Trophoblast cell (in vitro differentiated cells and primary cell): ENCODE measurements at regions not wholly inside any gene's neighbourhood (a gene's known extent, or its start where the extent isn't known, plus 50 kb on each side); places are given as distances from the start of the nearest gene placed in this dataset.

Source experiments
- DNase-seq, 2 donors: peaks; one replicate each; pipeline ENCODE4 v3.0.0-alpha.2; 2016
- H2AFZ ChIP-seq: 2 replicates; pipeline ENCODE4 v1.6.1; 2013; ENCODE audit warnings: low read length, moderate library complexity, mild to moderate bottlenecking; ENCODE audit not compliant: insufficient read depth, poor library complexity
- H2AK5ac ChIP-seq: 2 replicates; pipeline ENCODE4 v1.6.1; 2013; ENCODE audit warnings: mild to moderate bottlenecking, low read length
- H2BK120ac ChIP-seq: 2 replicates; pipeline ENCODE4 v1.6.1; 2013; ENCODE audit warnings: low read length, mild to moderate bottlenecking, moderate library complexity; ENCODE audit not compliant: insufficient read depth, poor library complexity
- H2BK12ac ChIP-seq: 2 replicates; pipeline ENCODE4 v1.6.1; 2013; ENCODE audit warnings: mild to moderate bottlenecking, low read length, moderate library complexity
- H2BK5ac ChIP-seq: 2 replicates; pipeline ENCODE4 v1.6.1; 2013; ENCODE audit warnings: low read length, low read depth, moderate library complexity, mild to moderate bottlenecking; ENCODE audit not compliant: poor library complexity
- H3K14ac ChIP-seq: 2 replicates; pipeline ENCODE4 v1.6.1; 2013; ENCODE audit warnings: mild to moderate bottlenecking, low read length
- H3K18ac ChIP-seq: 2 replicates; pipeline ENCODE4 v1.6.1; 2013; ENCODE audit warnings: mild to moderate bottlenecking, low read length
- H3K23ac ChIP-seq: 2 replicates; pipeline ENCODE4 v1.6.1; 2013; ENCODE audit warnings: low read length
- H3K27ac ChIP-seq: 2 replicates; pipeline ENCODE4 v1.5.1; 2013; ENCODE audit warnings: low read depth, mild to moderate bottlenecking, inconsistent platforms, low read length, moderate library complexity
- H3K27me3 ChIP-seq: 2 replicates; pipeline ENCODE4 v1.6.1; 2013; ENCODE audit warnings: inconsistent platforms, mild to moderate bottlenecking, low read length, moderate library complexity; ENCODE audit not compliant: insufficient read depth
- H3K36me3 ChIP-seq, 2 experiments: 1 replicate in 1 of 2; 2 replicates in 1 of 2; pipeline ENCODE4 v1.6.1; 2013; ENCODE audit warnings: low read length in 2 of 2, mild to moderate bottlenecking in 2 of 2, moderate library complexity in 1 of 2; ENCODE audit not compliant: insufficient read depth in 2 of 2, control insufficient read depth in 1 of 2
- H3K4ac ChIP-seq: 2 replicates; pipeline ENCODE4 v1.6.1; 2013; ENCODE audit warnings: low read depth, mild to moderate bottlenecking, low read length, moderate library complexity
- H3K4me1 ChIP-seq, 2 experiments: 1 replicate in 1 of 2; 2 replicates in 1 of 2; pipeline ENCODE4 v1.6.1; 2013; ENCODE audit warnings: low read length in 2 of 2, mild to moderate bottlenecking in 2 of 2, moderate library complexity in 1 of 2; ENCODE audit not compliant: insufficient read depth in 2 of 2, control insufficient read depth in 1 of 2
- H3K4me2 ChIP-seq: 2 replicates; pipeline ENCODE4 v1.6.1; 2013; ENCODE audit warnings: inconsistent platforms, mild to moderate bottlenecking, low read length, moderate library complexity
- H3K4me3 ChIP-seq: 2 replicates; pipeline ENCODE4 v1.5.1; 2013; ENCODE audit warnings: mild to moderate bottlenecking, low read depth, low read length, inconsistent platforms
- H3K79me1 ChIP-seq: one replicate; pipeline ENCODE4 v1.6.1; 2013; ENCODE audit warnings: low read length
- H3K79me2 ChIP-seq: 2 replicates; pipeline ENCODE4 v1.6.1; 2013; ENCODE audit warnings: low read length, mild to moderate bottlenecking; ENCODE audit not compliant: control insufficient read depth, insufficient read depth, poor library complexity
- H3K9ac ChIP-seq: 2 replicates; pipeline ENCODE4 v1.6.1; 2013; ENCODE audit warnings: mild to moderate bottlenecking, low read length
- H3K9me3 ChIP-seq: 2 replicates; pipeline ENCODE4 v1.6.1; 2013; ENCODE audit warnings: low read depth, mild to moderate bottlenecking, control low read depth, inconsistent platforms, low read length; ENCODE audit not compliant: insufficient read depth
- H4K12ac ChIP-seq: 2 replicates; pipeline ENCODE4 v1.6.1; 2013; ENCODE audit warnings: low read depth, mild to moderate bottlenecking, low read length, moderate library complexity
- H4K8ac ChIP-seq: 2 replicates; pipeline ENCODE4 v1.6.1; 2013; ENCODE audit warnings: low read depth, mild to moderate bottlenecking, low read length, moderate library complexity
- H4K91ac ChIP-seq: one replicate; pipeline ENCODE4 v1.6.1; 2013; ENCODE audit warnings: low read depth, mild to moderate bottlenecking, low read length, moderate library complexity
- WGBS: extraction: QIAGEN DNeasy Blood & Tissue Kit; methylation state at CpG from one replicate; pipeline ENCODE4 v1.1.7; 2013; ENCODE audit warnings: missing lambda C conversion rate; ENCODE audit not compliant: insufficient read length, insufficient coverage; ENCODE audit errors: extremely low coverage; 5-methylcytosine and 5-hydroxymethylcytosine counted together

GRCh38 chr4:60326735-60327134 is 873.4 kb upstream of the ADGRL3 start:
- Histone ChIP-seq H3K79me1 (no peaks in the 10 kb centered on the region), H3K27me3 (no peaks in the 10 kb centered on the region), H3K9me3 (no peaks in the 10 kb centered on the region), H3K4ac (no peak overlapping the region), H3K4me2 (no peak overlapping the region), H3K79me2 (no peaks in the 10 kb centered on the region), H2BK5ac (no peak overlapping the region), H2BK120ac (no peak overlapping the region), H3K14ac (no peak overlapping the region), H4K8ac (no peak overlapping the region), H2BK12ac (no peak overlapping the region), H3K36me3 (no peaks in the 10 kb centered on the region), H3K27ac (no peak overlapping the region), H3K23ac (no peak overlapping the region), H4K91ac (no peak overlapping the region), H3K4me3 (no peak overlapping the region), H3K9ac (no peak overlapping the region), H3K18ac (no peak overlapping the region), H2AK5ac (no peak overlapping the region), H2AFZ (no peak overlapping the region), H3K4me1 (no peaks in the 10 kb centered on the region), H4K12ac (no peak overlapping the region)
- no CpG with 5 or more reads among the region's 3 CpGs for WGBS
- DNase-seq: no peak

- no peaks in the 10 kb centered on the region for H3K27me3 ChIP-seq
- no peaks in the 10 kb centered on the region for H3K79me2 ChIP-seq
- no peak overlapping the region for H4K8ac ChIP-seq
- H3K23ac ChIP-seq: no peak overlapping the region
- no peak overlapping the region for H2AK5ac ChIP-seq
- no peak overlapping the region for H3K4ac ChIP-seq
- no peak overlapping the region for H3K9ac ChIP-seq
- H3K4me1 ChIP-seq: no peaks in the 10 kb centered on the region
- no peak overlapping the region for H2AFZ ChIP-seq
- H3K9me3 ChIP-seq: no peaks in the 10 kb centered on the region
- no peaks in the 10 kb centered on the region for H3K36me3 ChIP-seq
- H4K91ac ChIP-seq: no peak overlapping the region
- no peak overlapping the region for H3K4me2 ChIP-seq
- H3K14ac ChIP-seq: no peak overlapping the region
- H3K27ac ChIP-seq: no peak overlapping the region
- H3K18ac ChIP-seq: no peak overlapping the region
- H2BK120ac ChIP-seq: no peak overlapping the region
- WGBS: no CpG with 5 or more reads among the region's 1 CpG
- no peak overlapping the region for H4K12ac ChIP-seq
- H2BK12ac ChIP-seq: no peak overlapping the region
- no peak overlapping the region for H2BK5ac ChIP-seq
- DNase-seq: no peak
- H3K79me1 ChIP-seq: no peaks in the 10 kb centered on the region
- H3K4me3 ChIP-seq: no peak overlapping the region
These were observed 872.5 kb upstream of the ADGRL3 start for GRCh38 chr4:60327651-60328050.

DNA sequence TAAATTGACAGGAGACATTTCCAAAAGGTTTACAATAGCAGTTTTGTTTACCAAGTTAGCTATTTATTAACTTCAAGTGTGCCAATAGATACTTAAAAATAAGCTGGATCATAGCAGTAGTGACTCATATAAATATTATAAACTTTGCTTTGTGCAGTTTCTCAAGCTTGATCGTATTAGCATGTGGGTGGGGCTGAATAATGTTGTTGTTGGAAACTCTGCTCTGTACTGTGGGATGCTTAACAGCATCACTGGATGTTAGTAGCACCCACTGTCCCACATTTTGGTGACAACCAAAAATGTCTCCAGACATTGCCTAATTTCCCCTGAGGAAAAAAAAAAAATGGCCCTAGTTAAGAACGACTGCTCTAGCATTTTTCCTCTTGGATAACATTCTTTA is 855.2 kb upstream of the ADGRL3 start:
- H3K79me1 ChIP-seq: no peaks in the 10 kb centered on the region
- H3K4me3 ChIP-seq: no peak overlapping the region
- H3K23ac ChIP-seq: no peak overlapping the region
- no peak overlapping the region for H3K27ac ChIP-seq
- H4K12ac ChIP-seq: no peak overlapping the region
- no peak overlapping the region for H3K18ac ChIP-seq
- H2AK5ac ChIP-seq: no peak overlapping the region
- no peak overlapping the region for H4K91ac ChIP-seq
- no peak overlapping the region for H4K8ac ChIP-seq
- H2BK120ac ChIP-seq: no peak overlapping the region
- no peaks in the 10 kb centered on the region for H3K4me1 ChIP-seq
- no peak for DNase-seq
- no peak overlapping the region for H2BK5ac ChIP-seq
- H3K4me2 ChIP-seq: no peak overlapping the region
- no peak overlapping the region for H3K14ac ChIP-seq
- no CpG with 5 or more reads among the region's 2 CpGs for WGBS
- no peak overlapping the region for H3K4ac ChIP-seq
- no peak overlapping the region for H3K9ac ChIP-seq
- H2AFZ ChIP-seq: no peak overlapping the region
- no peak overlapping the region for H2BK12ac ChIP-seq
- H3K79me2 ChIP-seq: no peaks in the 10 kb centered on the region
- no peaks in the 10 kb centered on the region for H3K36me3 ChIP-seq
- H3K9me3 ChIP-seq: no peaks in the 10 kb centered on the region
- H3K27me3 ChIP-seq: no peaks in the 10 kb centered on the region

DNA sequence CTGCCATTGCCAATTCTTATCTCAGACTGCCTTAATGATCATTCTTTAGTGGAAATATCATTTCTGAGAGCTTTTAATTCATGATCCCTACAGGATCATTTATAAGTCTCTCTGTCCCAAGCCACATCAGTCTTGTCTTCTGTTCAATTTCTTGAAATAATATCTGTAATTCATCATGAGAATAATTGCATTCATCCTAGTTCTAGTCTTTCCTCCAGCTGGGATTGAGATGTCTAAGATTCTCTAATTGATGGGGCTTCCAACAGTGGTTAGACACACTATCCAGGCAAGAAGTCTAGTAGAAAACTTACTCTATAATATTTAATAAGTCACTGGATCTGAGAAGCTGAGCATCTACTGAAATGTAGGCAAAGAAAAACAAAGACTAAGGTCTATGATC is 854.7 kb upstream of the ADGRL3 start:
- DNase-seq: no peak
- H3K14ac ChIP-seq: no peak overlapping the region
- no peak overlapping the region for H2AK5ac ChIP-seq
- no peaks in the 10 kb centered on the region for H3K79me1 ChIP-seq
- no peak overlapping the region for H4K12ac ChIP-seq
- H2BK12ac ChIP-seq: no peak overlapping the region
- H3K4me2 ChIP-seq: no peak overlapping the region
- H3K4ac ChIP-seq: no peak overlapping the region
- no peaks in the 10 kb centered on the region for H3K79me2 ChIP-seq
- H3K4me3 ChIP-seq: no peak overlapping the region
- H3K27ac ChIP-seq: no peak overlapping the region
- no peak overlapping the region for H4K8ac ChIP-seq
- no peak overlapping the region for H2BK5ac ChIP-seq
- H3K18ac ChIP-seq: no peak overlapping the region
- H2BK120ac ChIP-seq: no peak overlapping the region
- H3K27me3 ChIP-seq: no peaks in the 10 kb centered on the region
- H2AFZ ChIP-seq: no peak overlapping the region
- H3K23ac ChIP-seq: no peak overlapping the region
- no peaks in the 10 kb centered on the region for H3K4me1 ChIP-seq
- H3K36me3 ChIP-seq: no peaks in the 10 kb centered on the region
- no peak overlapping the region for H4K91ac ChIP-seq
- H3K9me3 ChIP-seq: no peaks in the 10 kb centered on the region
- H3K9ac ChIP-seq: no peak overlapping the region
